GM10266 (cell line): ENCODE measurements at regions not wholly inside any gene's neighbourhood (a gene's known extent, or its start where the extent isn't known, plus 50 kb on each side); places are given as distances from the start of the nearest gene placed in this dataset.
"Not testable (repeated sequence)": the region's sequence is repeated elsewhere in the genome, so short reads cannot be mapped to it uniquely, and the experiment has no call there.

Experiments
- DNase-seq: peaks from one replicate; pipeline ENCODE4 v3.0.0; 2012; ENCODE audit errors: extremely low spot score
- TF ChIP-seq, protein P1 (sequence below): IDR thresholded peaks from 2 replicates; pipeline ENCODE4 v1.5.1; 2012; ENCODE audit warnings: mild to moderate bottlenecking, low read depth; ENCODE audit not compliant: control insufficient read depth, insufficient read depth; ENCODE audit errors: missing control alignments

DNA sequence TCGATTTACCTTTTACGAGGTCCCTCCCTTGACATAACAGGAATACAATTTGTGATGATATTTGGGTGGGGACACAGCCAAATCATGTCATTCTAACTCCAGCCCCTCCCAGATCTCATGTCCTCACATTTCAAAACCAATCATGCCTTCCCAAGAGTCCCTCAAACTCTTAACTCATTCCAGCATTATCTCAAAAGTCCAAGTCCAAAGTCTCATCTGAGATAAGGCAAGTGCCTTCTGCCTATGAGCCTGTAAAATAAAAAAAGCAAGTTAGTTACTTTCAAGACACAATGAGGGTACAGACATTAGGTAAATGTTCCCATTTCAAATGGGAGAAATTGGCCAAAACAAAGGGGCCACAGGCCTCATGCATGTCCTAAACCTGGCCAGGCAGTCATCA, 381.1 kb downstream of the PIK3C3 start:
- TF ChIP-seq, protein P1, sequence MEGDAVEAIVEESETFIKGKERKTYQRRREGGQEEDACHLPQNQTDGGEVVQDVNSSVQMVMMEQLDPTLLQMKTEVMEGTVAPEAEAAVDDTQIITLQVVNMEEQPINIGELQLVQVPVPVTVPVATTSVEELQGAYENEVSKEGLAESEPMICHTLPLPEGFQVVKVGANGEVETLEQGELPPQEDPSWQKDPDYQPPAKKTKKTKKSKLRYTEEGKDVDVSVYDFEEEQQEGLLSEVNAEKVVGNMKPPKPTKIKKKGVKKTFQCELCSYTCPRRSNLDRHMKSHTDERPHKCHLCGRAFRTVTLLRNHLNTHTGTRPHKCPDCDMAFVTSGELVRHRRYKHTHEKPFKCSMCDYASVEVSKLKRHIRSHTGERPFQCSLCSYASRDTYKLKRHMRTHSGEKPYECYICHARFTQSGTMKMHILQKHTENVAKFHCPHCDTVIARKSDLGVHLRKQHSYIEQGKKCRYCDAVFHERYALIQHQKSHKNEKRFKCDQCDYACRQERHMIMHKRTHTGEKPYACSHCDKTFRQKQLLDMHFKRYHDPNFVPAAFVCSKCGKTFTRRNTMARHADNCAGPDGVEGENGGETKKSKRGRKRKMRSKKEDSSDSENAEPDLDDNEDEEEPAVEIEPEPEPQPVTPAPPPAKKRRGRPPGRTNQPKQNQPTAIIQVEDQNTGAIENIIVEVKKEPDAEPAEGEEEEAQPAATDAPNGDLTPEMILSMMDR = no peak
- no peak for DNase-seq

DNA sequence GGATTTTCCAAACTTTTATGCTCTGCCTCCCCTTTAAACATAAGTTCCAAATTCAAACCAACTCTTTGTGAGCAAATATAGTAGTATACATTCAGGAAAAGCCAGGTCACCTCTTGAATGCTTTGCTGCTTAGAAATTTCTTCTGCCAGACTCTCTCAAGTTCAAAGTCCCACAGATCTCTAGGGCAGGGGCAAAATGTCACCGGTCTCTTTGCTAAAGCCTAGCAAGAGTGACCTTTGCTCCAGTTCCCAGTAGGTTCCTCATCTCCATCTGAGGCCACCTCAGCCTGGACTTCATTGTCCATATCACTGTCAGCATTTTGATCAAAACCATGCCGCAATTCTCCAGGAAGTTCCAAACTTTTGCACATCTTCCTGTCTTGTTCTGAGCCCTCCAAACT, 382.3 kb downstream of the PIK3C3 start:
- DNase-seq = not testable (repeated sequence)

DNA sequence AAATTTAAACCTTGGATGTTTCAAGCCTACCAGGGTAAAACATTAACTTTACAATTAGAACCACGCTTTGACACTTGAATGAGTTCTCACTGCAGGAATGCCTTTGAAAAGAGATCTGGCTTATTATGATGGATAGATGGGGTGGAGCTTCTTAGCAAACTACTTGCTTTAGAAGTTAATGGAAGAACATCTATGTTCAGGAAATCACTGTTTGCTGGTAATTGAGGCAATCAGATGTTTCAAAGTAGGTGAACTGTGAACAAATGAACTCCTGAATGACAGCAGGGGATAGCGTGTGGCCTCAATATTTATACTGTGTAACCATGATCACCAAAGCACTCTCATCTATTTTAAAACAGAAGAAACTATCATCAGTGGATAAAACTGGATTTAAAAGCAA, 383.6 kb downstream of the PIK3C3 start:
- TF ChIP-seq, protein P1 = no peak
- DNase-seq = no peak

DNA sequence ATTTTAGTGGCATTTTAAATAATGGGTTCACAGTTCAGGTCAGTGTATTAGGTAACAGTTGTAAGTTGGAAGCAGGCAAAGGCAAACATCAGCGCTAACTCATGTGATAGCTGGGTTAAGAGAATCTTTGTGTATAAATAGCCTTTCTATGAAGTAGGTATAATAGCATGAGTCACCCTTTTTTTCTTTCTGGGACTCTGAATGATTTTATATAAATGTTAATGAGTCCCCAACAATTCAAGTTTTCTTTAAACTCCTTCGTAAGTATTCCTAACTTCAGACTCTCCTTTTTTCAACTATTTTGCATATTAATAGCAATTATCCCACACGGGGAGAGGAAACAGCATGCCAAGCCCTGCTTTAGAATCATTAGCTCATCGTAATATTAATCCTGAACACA, 384.3 kb downstream of the PIK3C3 start:
- no peak for DNase-seq
- TF ChIP-seq, protein P1 = no peak

DNA sequence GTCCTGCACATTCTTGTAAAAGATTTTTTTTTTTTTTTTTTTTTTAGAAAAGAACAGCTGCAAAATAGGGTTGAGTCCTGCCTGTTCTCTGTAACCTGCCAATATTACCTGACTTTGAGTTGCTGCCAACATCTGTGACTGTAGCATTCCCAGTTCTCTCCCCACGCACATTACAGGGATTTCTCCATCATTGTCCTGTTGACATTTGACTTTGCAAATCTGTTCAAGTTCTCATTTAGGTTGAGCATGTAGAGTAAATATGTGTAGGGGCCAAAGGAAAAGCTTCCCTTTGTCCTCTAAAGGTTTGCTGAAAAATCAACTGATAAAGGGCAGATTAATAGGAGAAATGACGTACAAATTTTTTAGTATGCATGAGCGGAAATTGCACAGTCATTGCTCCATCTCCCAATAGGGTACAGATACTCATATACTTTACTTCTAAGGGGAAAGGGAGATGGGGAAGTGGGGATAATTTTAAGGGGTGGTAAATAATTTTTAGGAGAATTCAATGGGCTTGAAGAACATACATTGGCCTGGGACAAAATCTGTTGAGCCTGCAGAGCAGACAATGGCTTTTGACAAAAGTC, 385.5 kb downstream of the PIK3C3 start:
- TF ChIP-seq, protein P1 = no peak
- DNase-seq = no peak

DNA sequence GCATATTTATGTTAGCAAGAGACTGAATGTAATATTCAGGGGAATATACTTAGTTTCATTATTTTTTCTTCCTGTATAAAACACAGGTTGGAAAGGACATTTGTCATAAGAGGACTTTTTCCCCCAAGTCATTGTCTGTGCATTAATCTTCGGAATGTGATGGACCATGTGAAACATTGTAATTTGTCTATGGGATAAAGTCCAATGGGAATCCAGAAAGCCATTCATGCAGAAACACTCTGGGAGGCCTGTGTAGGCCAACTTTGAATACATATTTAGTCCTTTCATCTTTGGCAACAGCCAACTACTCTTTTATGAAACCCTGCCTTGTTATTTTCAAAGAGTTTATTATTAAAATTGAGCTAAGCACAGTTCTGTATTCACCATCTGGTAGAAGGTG, 386.4 kb downstream of the PIK3C3 start:
- DNase-seq = no peak
- TF ChIP-seq, protein P1 = no peak

DNA sequence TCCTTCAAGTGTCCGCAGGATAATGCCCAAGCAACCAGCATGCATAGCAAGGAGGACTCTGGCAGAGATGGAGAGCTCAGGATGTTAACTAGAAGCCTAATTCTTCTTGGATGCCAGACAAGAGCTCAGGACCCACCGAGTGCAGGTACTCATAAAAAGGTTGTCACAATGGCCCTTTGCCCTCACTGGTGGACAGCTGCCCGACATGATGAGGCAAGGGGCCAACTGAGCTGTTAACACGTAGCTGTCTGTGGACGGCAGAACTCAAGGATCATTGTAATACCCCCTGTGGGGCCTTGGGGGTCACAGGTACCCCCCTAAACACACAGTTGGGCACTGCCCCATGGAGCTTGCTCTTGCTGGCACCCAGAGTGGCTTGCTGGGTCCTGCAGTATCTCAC, 393.7 kb downstream of the PIK3C3 start:
- no peak for DNase-seq
- TF ChIP-seq, protein P1 = no peak

DNA sequence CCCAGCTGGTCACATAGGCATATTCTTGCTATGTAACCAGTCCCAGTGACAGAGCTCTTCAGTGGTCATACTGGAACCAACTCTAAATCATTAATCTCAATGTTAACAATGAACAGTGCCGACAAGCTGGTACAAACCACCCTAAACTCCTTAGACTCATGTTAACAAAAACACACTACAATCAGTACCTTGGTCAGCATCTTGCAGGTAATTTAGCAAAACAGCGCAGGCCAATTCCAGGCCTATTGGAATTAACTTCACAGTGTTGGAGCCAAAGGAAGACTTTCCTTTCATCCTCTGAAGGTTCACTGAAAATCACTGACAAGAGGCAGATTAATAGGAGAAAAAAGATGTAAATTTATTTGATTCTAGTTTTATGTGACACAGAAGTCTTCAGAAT, 396.4 kb downstream of the PIK3C3 start:
- DNase-seq = no peak

More for the DNA sequence above, 396.4 kb downstream of the PIK3C3 start:
- TF ChIP-seq, protein P1 = no peak
